GM21381 (cell line): ENCODE measurements at regions not wholly inside any gene's neighbourhood (a gene's known extent, or its start where the extent isn't known, plus 50 kb on each side); places are given as distances from the start of the nearest gene placed in this dataset.
A peak's percentile ranks its signal among the peaks of the same experiment; 100 is the strongest.

Source experiments
- ATAC-seq: cut with Tn5 transposase; IDR thresholded peaks from one replicate; pipeline ENCODE4 v1.9.1; 2021; ENCODE audit warnings: mild to moderate bottlenecking, moderate library complexity; ENCODE audit not compliant: unreplicated experiment

GRCh38 chr12:89984846-89985245 is 276.2 kb upstream of the ATP2B1 start:
- no peak for ATAC-seq

- ATAC-seq, result no peak
These were observed 275.0 kb upstream of the ATP2B1 start for GRCh38 chr12:89983622-89984021.

GRCh38 chr12:89980236-89980635 is 271.6 kb upstream of the ATP2B1 start:
- ATAC-seq, result no peak

- ATAC-seq, result no peak
These were observed 268.9 kb upstream of the ATP2B1 start for GRCh38 chr12:89977405-89978085.

GRCh38 chr12:89976866-89977265 is 268.2 kb upstream of the ATP2B1 start:
- no peak for ATAC-seq

GRCh38 chr12:89975574-89975973 is 266.9 kb upstream of the ATP2B1 start:
- ATAC-seq, result no peak

- no peak for ATAC-seq
These were observed 263.2 kb upstream of the ATP2B1 start for GRCh38 chr12:89971880-89972279.

- no peak for ATAC-seq
These were observed 262.1 kb upstream of the ATP2B1 start for GRCh38 chr12:89970722-89971121.

GRCh38 chr12:89969093-89969492 is 260.5 kb upstream of the ATP2B1 start:
- ATAC-seq, result no peak

GRCh38 chr12:89968151-89968700 is 259.6 kb upstream of the ATP2B1 start:
- no peak for ATAC-seq

GRCh38 chr12:89966495-89967240 is 258.0 kb upstream of the ATP2B1 start:
- ATAC-seq, result no peak

GRCh38 chr12:89965993-89966392 is 257.4 kb upstream of the ATP2B1 start:
- no peak for ATAC-seq

- ATAC-seq, result no peak
These were observed 254.0 kb upstream of the ATP2B1 start for GRCh38 chr12:89962648-89963047.

- peak; percentile 31 for ATAC-seq
These were observed 252.2 kb upstream of the ATP2B1 start for GRCh38 chr12:89960607-89961394.

GRCh38 chr12:89960011-89960507 is 251.4 kb upstream of the ATP2B1 start:
- peak; percentile 86 for ATAC-seq

- ATAC-seq, result no peak
These were observed 250.5 kb upstream of the ATP2B1 start for GRCh38 chr12:89959179-89959578.

GRCh38 chr12:89954259-89954658 is 245.6 kb upstream of the ATP2B1 start:
- ATAC-seq, result no peak

GRCh38 chr12:89951694-89952060 is 243.0 kb upstream of the ATP2B1 start:
- no peak for ATAC-seq

- no peak for ATAC-seq
These were observed 242.5 kb upstream of the ATP2B1 start for GRCh38 chr12:89951050-89951693.

GRCh38 chr12:89950421-89950820 is 241.8 kb upstream of the ATP2B1 start:
- peak; percentile 34 for ATAC-seq
